B cell (primary cell): ENCODE measurements at regions not wholly inside any gene's neighbourhood (a gene's known extent, or its start where the extent isn't known, plus 50 kb on each side); places are given as distances from the start of the nearest gene placed in this dataset.

Experiments used
- ATAC-seq: fragments of 200-7000 bp; cut with Tn5 transposase; one replicate; pipeline ENCODE4 v1.10.0; 2021; ENCODE audit warnings: low read depth, mild to moderate bottlenecking, moderate number of reproducible peaks, moderate library complexity
- CTCF ChIA-PET: fragments of 350-600 bp; sonication (Branson Sonifier 250); formaldehyde crosslinking; loops from one replicate; lab custom pipeline; 2021; ENCODE audit warnings: antibody characterized with exemption, inconsistent platforms; lab: Charles Lee
- POLR2A ChIA-PET: fragments of 350-600 bp; sonication (Branson Sonifier 250); formaldehyde crosslinking; loops from one replicate; lab custom pipeline; 2021; ENCODE audit warnings: antibody characterized with exemption; lab: Charles Lee
- DNase-seq: peaks from one replicate; pipeline ENCODE4 v3.0.0; 2013
- H2AFZ ChIP-seq: 2 replicates; pipeline ENCODE4 v1.6.1; 2012; ENCODE audit warnings: mild to moderate bottlenecking, low read depth, low read length; ENCODE audit not compliant: insufficient read depth, poor library complexity, severe bottlenecking
- H3K27ac ChIP-seq, 2 donors: 1 replicate in 1 of 2; 2 replicates in 1 of 2; pipeline ENCODE4 v1.5.1; 2012 to 2013; ENCODE audit warnings: low read length in 2 of 2, mild to moderate bottlenecking in 2 of 2, moderate library complexity in 1 of 2
- H3K27me3 ChIP-seq, 4 experiments: fragments of 200-600 bp in 1 of 4; sonication (generic) in 1 of 4; replicated peaks in 1 of 4; 1 replicate in 2 of 4; 2 replicates in 2 of 4; pipeline versions ENCODE4 v1.6.1 to v1.7.0; 2013 to 2016; ENCODE audit warnings: low read length in 3 of 4, mild to moderate bottlenecking in 2 of 4, mixed read lengths in 1 of 4, moderate library complexity in 1 of 4; ENCODE audit not compliant: insufficient read depth in 4 of 4, control insufficient read depth in 3 of 4; ENCODE audit errors: control extremely low read depth in 1 of 4
- H3K36me3 ChIP-seq, 2 experiments: replicated peaks in 1 of 2; 1 replicate in 1 of 2; 2 replicates in 1 of 2; pipeline versions ENCODE4 v1.6.1 to v1.7.1; 2013; ENCODE audit warnings: low read length in 1 of 2; ENCODE audit not compliant: insufficient read depth in 2 of 2, control insufficient read depth in 1 of 2; ENCODE audit errors: control extremely low read depth in 1 of 2, extremely low read depth in 1 of 2
- H3K4me1 ChIP-seq, 2 donors: fragments of 200-600 bp in 1 of 2; sonication (generic) in 1 of 2; 1 replicate in 1 of 2; 2 replicates in 1 of 2; pipeline versions ENCODE4 v1.5.1 to v1.6.1; 2013 to 2017; ENCODE audit warnings: low read length in 2 of 2; ENCODE audit not compliant: control insufficient read depth in 2 of 2, insufficient read depth in 2 of 2
- H3K4me2 ChIP-seq: replicated peaks from 2 replicates; pipeline ENCODE3; 2012; ENCODE audit warnings: mild to moderate bottlenecking, low read depth, low read length; ENCODE audit not compliant: poor library complexity, severe bottlenecking
- H3K4me3 ChIP-seq, 5 experiments: fragments of 200-600 bp in 1 of 5; sonication (generic) in 1 of 5; 1 replicate in 3 of 5; 2 replicates in 2 of 5; pipeline versions ENCODE4 v1.5.1 to v1.7.0; 2011 to 2016; ENCODE audit warnings: low read length in 4 of 5, mild to moderate bottlenecking in 4 of 5, low read depth in 2 of 5, control low read depth in 1 of 5, moderate library complexity in 1 of 5; ENCODE audit not compliant: insufficient read depth in 1 of 5; ENCODE audit errors: control extremely low read depth in 1 of 5, extremely low read depth in 1 of 5
- H3K79me2 ChIP-seq: fragments of 200-600 bp; sonication (generic); one replicate; pipeline ENCODE4 v1.6.0; 2016; ENCODE audit warnings: low read length; ENCODE audit not compliant: control insufficient read depth, insufficient read depth
- H3K9ac ChIP-seq: fragments of 200-600 bp; sonication (generic); 2 replicates; pipeline ENCODE4 v1.6.1; 2017; ENCODE audit warnings: mild to moderate bottlenecking, low read length, moderate library complexity
- H3K9me3 ChIP-seq, 3 donors: one replicate each; pipeline versions ENCODE4 v1.6.1 to v1.7.1; 2013; ENCODE audit warnings: low read length in 2 of 3; ENCODE audit not compliant: control insufficient read depth in 2 of 3, insufficient read depth in 1 of 3; ENCODE audit errors: control extremely low read depth in 1 of 3
- H4K20me1 ChIP-seq: 2 replicates; pipeline ENCODE4 v1.6.0; 2012; ENCODE audit warnings: mild to moderate bottlenecking, low read length; ENCODE audit not compliant: insufficient read depth, control insufficient read depth, poor library complexity, severe bottlenecking
- H3K27ac Mint-ChIP-seq: one replicate; pipeline ENCODE4 v1.8.0; 2021; ENCODE audit warnings: mixed read lengths
- H3K27me3 Mint-ChIP-seq: one replicate; pipeline ENCODE4 v1.8.0; 2021; ENCODE audit warnings: mixed read lengths
- H3K4me1 Mint-ChIP-seq: one replicate; pipeline ENCODE4 v1.8.0; 2021; ENCODE audit warnings: mixed read lengths
- H3K4me3 Mint-ChIP-seq: one replicate; pipeline ENCODE4 v1.8.0; 2021; ENCODE audit warnings: mixed read lengths
- H3K9me3 Mint-ChIP-seq: one replicate; pipeline ENCODE4 v1.8.0; 2022; ENCODE audit warnings: mixed read lengths; ENCODE audit not compliant: insufficient read depth
- CTCF ChIP-seq: fragments of 200-600 bp; IDR thresholded peaks from one replicate; pipeline ENCODE4 v1.8.0; 2022; ENCODE audit warnings: antibody characterized with exemption, mild to moderate bottlenecking
- EZH2 ChIP-seq: IDR thresholded peaks from 2 replicates; pipeline ENCODE4 v1.6.1; 2012; ENCODE audit warnings: borderline replicate concordance, low read depth, mild to moderate bottlenecking, moderate library complexity, low read length; ENCODE audit not compliant: insufficient read depth, poor library complexity, severe bottlenecking
- WGBS: methylation state at CpG from one replicate; pipeline ENCODE4 v1.1.5; 2013; ENCODE audit warnings: missing lambda C conversion rate; ENCODE audit not compliant: insufficient coverage; 5-methylcytosine and 5-hydroxymethylcytosine counted together
- intact Hi-C: fragments of 100-400 bp; cut with micrococcal nuclease; formaldehyde crosslinking; loops from one replicate; pipeline ENCODE4 v1.10.0; 2022

GRCh38 chr2:53173698-53174455, 593.7 kb upstream of the CHAC2 start:
- H3K36me3 ChIP-seq, result no peaks in the 10 kb centered on the region
- intact Hi-C loops, result no loop called here
- WGBS, result 96% methylated on average over 6 of the region's 7 CpGs
- no peaks in the 10 kb centered on the region for H3K27me3 ChIP-seq
- Mint-ChIP-seq H3K27me3 (no peaks in the 10 kb centered on the region), H3K4me1 (no peaks in the 10 kb centered on the region), H3K27ac (no peak overlapping the region), H3K9me3 (no peaks in the 10 kb centered on the region), H3K4me3 (no peak overlapping the region)
- DNase-seq (no peak), ATAC-seq (no peak)
- no peak overlapping the region for H3K9ac ChIP-seq
- TF ChIP-seq CTCF, result no peak
- TF ChIP-seq EZH2, result no peak
- no peak overlapping the region for H3K4me2 ChIP-seq
- H3K79me2 ChIP-seq, result no peaks in the 10 kb centered on the region
- ChIA-PET CTCF (no interaction called here), POLR2A (no interaction called here)
- H4K20me1 ChIP-seq, result no peaks in the 10 kb centered on the region
- no peaks in the 10 kb centered on the region for H3K4me1 ChIP-seq
- peaks cover 0 to 1% (median 0%) of the 10 kb centered on the region in 3 donors for H3K9me3 ChIP-seq
- H2AFZ ChIP-seq, result no peak overlapping the region
- H3K4me3 ChIP-seq, result no peak overlapping the region
- H3K27ac ChIP-seq, result no peak overlapping the region

- Mint-ChIP-seq H3K4me3 (no peak overlapping the region), H3K9me3 (no peaks in the 10 kb centered on the region), H3K27me3 (no peaks in the 10 kb centered on the region), H3K27ac (no peak overlapping the region), H3K4me1 (no peaks in the 10 kb centered on the region)
- ChIA-PET CTCF (no interaction called here), POLR2A (no interaction called here)
- no peaks in the 10 kb centered on the region for H4K20me1 ChIP-seq
- H3K4me2 ChIP-seq, result no peak overlapping the region
- TF ChIP-seq CTCF (no peak), EZH2 (no peak)
- H3K9ac ChIP-seq, result no peak overlapping the region
- no peaks in the 10 kb centered on the region for H3K4me1 ChIP-seq
- DNase-seq, result no peak
- H3K9me3 ChIP-seq, result peaks cover 0 to 1% (median 0%) of the 10 kb centered on the region in 3 donors
- intact Hi-C loops, result no loop called here
- H3K36me3 ChIP-seq, result no peaks in the 10 kb centered on the region
- H3K27ac ChIP-seq, result no peak overlapping the region
- no peaks in the 10 kb centered on the region for H3K79me2 ChIP-seq
- ATAC-seq, result no peak
- no peak overlapping the region for H3K4me3 ChIP-seq
- no CpG with 5 or more reads among the region's 1 CpG for WGBS
- H3K27me3 ChIP-seq, result no peaks in the 10 kb centered on the region
- no peak overlapping the region for H2AFZ ChIP-seq
These were observed 594.5 kb upstream of the CHAC2 start for GRCh38 chr2:53173091-53173490.
